Activated CD4-positive, alpha-beta memory T cell treated with anti-CD3 and anti-CD28 coated beads for 36 hours (primary cell): ENCODE measurements at regions not wholly inside any gene's neighbourhood (a gene's known extent, or its start where the extent isn't known, plus 50 kb on each side); places are given as distances from the start of the nearest gene placed in this dataset.
"Not testable (repeated sequence)": the region's sequence is repeated elsewhere in the genome, so short reads cannot be mapped to it uniquely, and the experiment has no call there.

Experiments used
- CTCF ChIA-PET: fragments of 350-600 bp; sonication (Branson Sonifier 250); formaldehyde crosslinking; loops from one replicate; lab custom pipeline; 2021; ENCODE audit warnings: antibody characterized with exemption, inconsistent platforms; lab: Charles Lee
- POLR2A ChIA-PET: fragments of 350-600 bp; sonication (Branson Sonifier 250); formaldehyde crosslinking; loops from one replicate; lab custom pipeline; 2021; ENCODE audit warnings: antibody characterized with exemption; lab: Charles Lee
- DNase-seq: peaks from one replicate; pipeline ENCODE4 v3.0.0-alpha.2; 2020
- H3K27ac Mint-ChIP-seq: one replicate; pipeline ENCODE4 v1.8.0; 2021; ENCODE audit warnings: mixed read lengths
- H3K27me3 Mint-ChIP-seq: one replicate; pipeline ENCODE4 v1.8.0; 2021; ENCODE audit warnings: mixed read lengths
- H3K36me3 Mint-ChIP-seq: one replicate; pipeline ENCODE4 v1.8.0; 2021; ENCODE audit warnings: mixed read lengths
- H3K4me1 Mint-ChIP-seq: one replicate; pipeline ENCODE4 v1.8.0; 2021; ENCODE audit warnings: low read depth, mixed read lengths
- H3K4me3 Mint-ChIP-seq: one replicate; pipeline ENCODE4 v1.8.0; 2021; ENCODE audit warnings: mild to moderate bottlenecking, mixed read lengths
- H3K9me3 Mint-ChIP-seq: one replicate; pipeline ENCODE4 v1.8.0; 2021; ENCODE audit warnings: mixed read lengths
- intact Hi-C: fragments of 100-400 bp; cut with micrococcal nuclease; formaldehyde crosslinking; loops from one replicate; pipeline ENCODE4 v1.15.1; 2023

- H3K27me3 Mint-ChIP-seq, result no peaks in the 10 kb centered on the region
- H3K4me3 Mint-ChIP-seq, result no peak overlapping the region
- peaks cover 3% of the 10 kb centered on the region for H3K9me3 Mint-ChIP-seq
- POLR2A ChIA-PET, result no interaction called here
- CTCF ChIA-PET, result no interaction called here
- H3K4me1 Mint-ChIP-seq, result no peaks in the 10 kb centered on the region
- intact Hi-C loops, result no loop called here
- no peaks in the 10 kb centered on the region for H3K36me3 Mint-ChIP-seq
- DNase-seq, result no peak
- no peak overlapping the region for H3K27ac Mint-ChIP-seq
These were observed 1403.5 kb downstream of the PCDH9 start for GRCh38 chr13:65826657-65827056.

DNA sequence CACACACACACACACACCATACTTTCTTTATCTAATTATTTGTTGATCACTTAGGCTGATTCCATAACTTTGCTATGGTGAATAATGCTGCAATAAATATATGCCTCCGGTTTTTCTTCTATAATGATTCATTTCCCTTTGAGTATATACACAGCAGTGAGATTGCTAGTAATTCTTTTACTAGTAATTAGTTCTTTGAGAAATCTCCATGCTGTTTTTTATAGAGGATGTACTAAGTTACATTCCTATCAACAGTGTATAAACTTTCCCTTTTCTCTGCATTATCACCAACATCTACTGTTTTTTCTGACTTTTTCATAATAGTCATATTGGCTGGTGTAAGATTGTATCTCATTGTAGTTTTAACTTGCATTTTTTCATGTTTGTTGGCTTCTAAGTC is 1405.1 kb downstream of the PCDH9 start:
- intact Hi-C loops, result no loop called here
- no peak overlapping the region for H3K27ac Mint-ChIP-seq
- DNase-seq, result no peak
- no peaks in the 10 kb centered on the region for H3K27me3 Mint-ChIP-seq
- ChIA-PET CTCF (no interaction called here), POLR2A (no interaction called here)
- H3K4me1 Mint-ChIP-seq, result no peaks in the 10 kb centered on the region
- H3K9me3 Mint-ChIP-seq, result peaks cover 3% of the 10 kb centered on the region
- H3K36me3 Mint-ChIP-seq, result no peaks in the 10 kb centered on the region
- H3K4me3 Mint-ChIP-seq, result no peak overlapping the region

DNA sequence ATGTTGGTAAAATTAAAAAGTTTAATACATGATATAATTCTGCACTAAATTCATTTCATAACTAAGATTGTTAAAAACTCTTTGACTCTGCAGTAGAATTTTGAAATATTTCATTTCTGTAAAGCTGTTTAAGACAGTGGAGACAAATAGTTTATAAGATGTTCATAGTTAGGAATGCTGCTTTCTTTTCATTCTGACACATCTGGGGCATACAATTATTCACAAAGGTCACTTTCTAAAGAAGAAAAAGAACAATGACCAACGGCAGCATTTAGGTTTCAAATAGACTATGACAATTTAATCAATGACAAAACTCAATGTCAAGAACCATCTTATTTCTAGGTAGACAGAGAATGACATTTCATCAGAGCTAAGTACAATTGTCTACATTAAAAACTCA is 1422.1 kb downstream of the PCDH9 start:
- Mint-ChIP-seq H3K36me3 (no peaks in the 10 kb centered on the region), H3K9me3 (peaks cover 6% of the 10 kb centered on the region), H3K27me3 (no peaks in the 10 kb centered on the region), H3K4me3 (no peak overlapping the region), H3K27ac (no peak overlapping the region), H3K4me1 (no peaks in the 10 kb centered on the region)
- POLR2A ChIA-PET, result no interaction called here
- intact Hi-C loops, result no loop called here
- CTCF ChIA-PET, result no interaction called here
- DNase-seq, result no peak

GRCh38 chr13:65803530-65804392 is 1426.4 kb downstream of the PCDH9 start:
- DNase-seq, result no peak
- ChIA-PET POLR2A (no interaction called here), CTCF (no interaction called here)
- Mint-ChIP-seq H3K4me1 (no peaks in the 10 kb centered on the region), H3K27ac (no peak overlapping the region), H3K36me3 (no peaks in the 10 kb centered on the region), H3K27me3 (no peaks in the 10 kb centered on the region), H3K9me3 (peaks cover 3% of the 10 kb centered on the region), H3K4me3 (no peak overlapping the region)
- intact Hi-C loops, result no loop called here

DNA sequence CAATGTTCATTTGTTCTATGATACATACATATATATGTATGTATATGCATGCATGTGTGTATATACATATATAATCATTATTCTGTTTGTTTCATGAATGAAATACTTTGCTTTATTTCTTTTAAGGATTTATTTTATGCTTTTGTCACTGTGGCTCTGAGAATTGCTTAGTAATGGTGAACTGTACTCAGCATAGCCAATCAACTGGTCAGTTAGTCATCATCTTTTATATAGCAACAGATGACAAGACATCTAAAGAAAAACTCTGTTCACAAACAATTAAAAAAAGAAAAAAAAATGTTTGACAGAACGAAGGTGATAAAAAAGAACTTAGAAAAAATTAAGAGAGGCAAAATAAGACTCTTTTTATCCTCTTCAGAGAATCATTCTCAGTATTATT is 1440.3 kb downstream of the PCDH9 start:
- Mint-ChIP-seq H3K4me1 (no peaks in the 10 kb centered on the region), H3K9me3 (peaks cover 9% of the 10 kb centered on the region), H3K27ac (no peak overlapping the region), H3K36me3 (no peaks in the 10 kb centered on the region), H3K4me3 (no peak overlapping the region), H3K27me3 (no peaks in the 10 kb centered on the region)
- ChIA-PET CTCF (no interaction called here), POLR2A (no interaction called here)
- intact Hi-C loops, result no loop called here
- no peak for DNase-seq

- H3K4me1 Mint-ChIP-seq, result no peaks in the 10 kb centered on the region
- ChIA-PET CTCF (no interaction called here), POLR2A (no interaction called here)
- no peak for DNase-seq
- no peaks in the 10 kb centered on the region for H3K36me3 Mint-ChIP-seq
- no peak overlapping the region for H3K4me3 Mint-ChIP-seq
- intact Hi-C loops, result no loop called here
- peaks cover 9% of the 10 kb centered on the region for H3K9me3 Mint-ChIP-seq
- H3K27me3 Mint-ChIP-seq, result no peaks in the 10 kb centered on the region
- H3K27ac Mint-ChIP-seq, result no peak overlapping the region
These were observed 1443.1 kb downstream of the PCDH9 start for GRCh38 chr13:65787082-65787481.

- no peaks in the 10 kb centered on the region for H3K27me3 Mint-ChIP-seq
- H3K36me3 Mint-ChIP-seq, result no peaks in the 10 kb centered on the region
- intact Hi-C loops, result no loop called here
- H3K27ac Mint-ChIP-seq, result no peak overlapping the region
- ChIA-PET CTCF (no interaction called here), POLR2A (no interaction called here)
- no peak for DNase-seq
- no peak overlapping the region for H3K4me3 Mint-ChIP-seq
- H3K4me1 Mint-ChIP-seq, result no peaks in the 10 kb centered on the region
- peaks cover 9% of the 10 kb centered on the region for H3K9me3 Mint-ChIP-seq
These were observed 1445.9 kb downstream of the PCDH9 start for GRCh38 chr13:65784088-65784816.

- Mint-ChIP-seq H3K4me3 (no peak overlapping the region), H3K36me3 (no peaks in the 10 kb centered on the region), H3K27me3 (no peaks in the 10 kb centered on the region), H3K9me3 (peaks cover 11% of the 10 kb centered on the region), H3K4me1 (no peaks in the 10 kb centered on the region), H3K27ac (no peak overlapping the region)
- ChIA-PET CTCF (no interaction called here), POLR2A (no interaction called here)
- no peak for DNase-seq
- intact Hi-C loops, result no loop called here
These were observed 1446.8 kb downstream of the PCDH9 start for GRCh38 chr13:65783383-65783782.

- peaks cover 39% of the 10 kb centered on the region for H3K9me3 Mint-ChIP-seq
- POLR2A ChIA-PET, H3K27ac Mint-ChIP-seq, H3K4me3 Mint-ChIP-seq, DNase-seq, intact Hi-C loops, H3K36me3 Mint-ChIP-seq, CTCF ChIA-PET, H3K4me1 Mint-ChIP-seq, H3K27me3 Mint-ChIP-seq: not testable (repeated sequence)
These were observed 1458.3 kb downstream of the PCDH9 start for GRCh38 chr13:65771704-65772313.

- H3K4me1 Mint-ChIP-seq, result no peaks in the 10 kb centered on the region
- H3K27ac Mint-ChIP-seq, result no peak overlapping the region
- H3K4me3 Mint-ChIP-seq, result no peak overlapping the region
- no peaks in the 10 kb centered on the region for H3K27me3 Mint-ChIP-seq
- intact Hi-C loops, result no loop called here
- POLR2A ChIA-PET, result no interaction called here
- no peaks in the 10 kb centered on the region for H3K36me3 Mint-ChIP-seq
- CTCF ChIA-PET, result no interaction called here
- peaks cover 30% of the 10 kb centered on the region for H3K9me3 Mint-ChIP-seq
- no peak for DNase-seq
These were observed 1461.6 kb downstream of the PCDH9 start for GRCh38 chr13:65768545-65768944.

GRCh38 chr13:65763811-65764210 is 1466.3 kb downstream of the PCDH9 start:
- no peak overlapping the region for H3K27ac Mint-ChIP-seq
- no peaks in the 10 kb centered on the region for H3K4me1 Mint-ChIP-seq
- CTCF ChIA-PET, result no interaction called here
- no peaks in the 10 kb centered on the region for H3K36me3 Mint-ChIP-seq
- no peak for DNase-seq
- peaks cover 17% of the 10 kb centered on the region for H3K9me3 Mint-ChIP-seq
- H3K27me3 Mint-ChIP-seq, result no peaks in the 10 kb centered on the region
- no peak overlapping the region for H3K4me3 Mint-ChIP-seq
- POLR2A ChIA-PET, result no interaction called here
- intact Hi-C loops, result no loop called here

- no peaks in the 10 kb centered on the region for H3K27me3 Mint-ChIP-seq
- H3K36me3 Mint-ChIP-seq, result no peaks in the 10 kb centered on the region
- no peak overlapping the region for H3K4me3 Mint-ChIP-seq
- no peak overlapping the region for H3K27ac Mint-ChIP-seq
- intact Hi-C loops, result no loop called here
- H3K4me1 Mint-ChIP-seq, result no peaks in the 10 kb centered on the region
- DNase-seq, result no peak
- peaks cover 28% of the 10 kb centered on the region for H3K9me3 Mint-ChIP-seq
- ChIA-PET POLR2A (no interaction called here), CTCF (no interaction called here)
These were observed 1468.1 kb downstream of the PCDH9 start for GRCh38 chr13:65762012-65762411.
